ENCODE measurements at regions not wholly inside any gene's neighbourhood (a gene's known extent, or its start where the extent isn't known, plus 50 kb on each side); places are given as distances from the start of the nearest gene placed in this dataset.

GRCh38 chr10:120993089-120993488 lies 141.9 kb downstream of the WDR11 start:
- Mint-ChIP-seq H3K27me3 (no peaks in the 10 kb centered on the region), H3K4me1 (peaks cover 3% of the 10 kb centered on the region), H3K36me3 (ENCODE audit: low read depth) (no peaks in the 10 kb centered on the region), H3K4me3 (no peak overlapping the region), H3K27ac (no peak overlapping the region)
- H3K9me3 ChIP-seq (ENCODE audit: control insufficient read depth, low read length, poor library complexity, severe bottlenecking): no peaks in the 10 kb centered on the region
- no peak for DNase-seq
- ATAC-seq: no peak

- Mint-ChIP-seq H3K27ac (no peak overlapping the region), H3K27me3 (peaks cover 8% of the 10 kb centered on the region), H3K4me3 (no peak overlapping the region), H3K36me3 (ENCODE audit: low read depth) (no peaks in the 10 kb centered on the region), H3K4me1 (peaks cover 3% of the 10 kb centered on the region)
- no peak for DNase-seq
- no peak for ATAC-seq
- no peaks in the 10 kb centered on the region for H3K9me3 ChIP-seq (ENCODE audit: control insufficient read depth, low read length, poor library complexity, severe bottlenecking)
Measured at GRCh38 chr10:120995768-120996167, 144.6 kb downstream of the WDR11 start.

GRCh38 chr10:120996456-120997034 lies 145.4 kb downstream of the WDR11 start:
- no peak overlapping the region for H3K27ac Mint-ChIP-seq
- H3K9me3 ChIP-seq (ENCODE audit: control insufficient read depth, low read length, poor library complexity, severe bottlenecking): no peaks in the 10 kb centered on the region
- H3K4me3 Mint-ChIP-seq: no peak overlapping the region
- ATAC-seq (no peak), DNase-seq (no peak)
- no peaks in the 10 kb centered on the region for H3K36me3 Mint-ChIP-seq (ENCODE audit: low read depth)
- H3K27me3 Mint-ChIP-seq: peaks cover 8% of the 10 kb centered on the region
- peaks cover 3% of the 10 kb centered on the region for H3K4me1 Mint-ChIP-seq

GRCh38 chr10:120997313-120997712 lies 146.2 kb downstream of the WDR11 start:
- no peak overlapping the region for H3K4me3 Mint-ChIP-seq
- H3K27me3 Mint-ChIP-seq: peaks cover 8% of the 10 kb centered on the region
- H3K9me3 ChIP-seq (ENCODE audit: control insufficient read depth, low read length, poor library complexity, severe bottlenecking): no peaks in the 10 kb centered on the region
- H3K4me1 Mint-ChIP-seq: peaks cover 3% of the 10 kb centered on the region
- ATAC-seq (no peak), DNase-seq (no peak)
- H3K27ac Mint-ChIP-seq: no peak overlapping the region
- H3K36me3 Mint-ChIP-seq (ENCODE audit: low read depth): no peaks in the 10 kb centered on the region

GRCh38 chr10:120997756-120998155 lies 146.6 kb downstream of the WDR11 start:
- ATAC-seq (no peak), DNase-seq (no peak)
- no peaks in the 10 kb centered on the region for H3K36me3 Mint-ChIP-seq (ENCODE audit: low read depth)
- peaks cover 3% of the 10 kb centered on the region for H3K4me1 Mint-ChIP-seq
- no peak overlapping the region for H3K27ac Mint-ChIP-seq
- no peaks in the 10 kb centered on the region for H3K9me3 ChIP-seq (ENCODE audit: control insufficient read depth, low read length, poor library complexity, severe bottlenecking)
- H3K27me3 Mint-ChIP-seq: peaks cover 8% of the 10 kb centered on the region
- H3K4me3 Mint-ChIP-seq: no peak overlapping the region

GRCh38 chr10:120998251-120998650 lies 147.1 kb downstream of the WDR11 start:
- ATAC-seq (no peak), DNase-seq (no peak)
- Mint-ChIP-seq H3K4me3 (no peak overlapping the region), H3K4me1 (peaks cover 3% of the 10 kb centered on the region), H3K27me3 (peaks cover 8% of the 10 kb centered on the region), H3K36me3 (ENCODE audit: low read depth) (no peaks in the 10 kb centered on the region), H3K27ac (no peak overlapping the region)
- H3K9me3 ChIP-seq (ENCODE audit: control insufficient read depth, low read length, poor library complexity, severe bottlenecking): no peaks in the 10 kb centered on the region

- no peaks in the 10 kb centered on the region for H3K36me3 Mint-ChIP-seq (ENCODE audit: low read depth)
- H3K27ac Mint-ChIP-seq: no peak overlapping the region
- H3K9me3 ChIP-seq (ENCODE audit: control insufficient read depth, low read length, poor library complexity, severe bottlenecking): no peaks in the 10 kb centered on the region
- ATAC-seq: no peak
- no peak for DNase-seq
- H3K27me3 Mint-ChIP-seq: peaks cover 8% of the 10 kb centered on the region
- peaks cover 3% of the 10 kb centered on the region for H3K4me1 Mint-ChIP-seq
- H3K4me3 Mint-ChIP-seq: no peak overlapping the region
Measured at GRCh38 chr10:120998782-120999285, 147.7 kb downstream of the WDR11 start.

GRCh38 chr10:120999868-121000267 lies 148.7 kb downstream of the WDR11 start:
- ATAC-seq: no peak
- peaks cover 8% of the 10 kb centered on the region for H3K27me3 Mint-ChIP-seq
- no peak overlapping the region for H3K27ac Mint-ChIP-seq
- no peak overlapping the region for H3K4me3 Mint-ChIP-seq
- H3K4me1 Mint-ChIP-seq: peaks cover 3% of the 10 kb centered on the region
- H3K9me3 ChIP-seq (ENCODE audit: control insufficient read depth, low read length, poor library complexity, severe bottlenecking): no peaks in the 10 kb centered on the region
- no peak for DNase-seq
- H3K36me3 Mint-ChIP-seq (ENCODE audit: low read depth): no peaks in the 10 kb centered on the region

GRCh38 chr10:121002586-121003205 lies 151.5 kb downstream of the WDR11 start:
- H3K4me1 Mint-ChIP-seq: no peaks in the 10 kb centered on the region
- H3K4me3 Mint-ChIP-seq: no peak overlapping the region
- DNase-seq (no peak), ATAC-seq (no peak)
- peaks cover 2% of the 10 kb centered on the region for H3K9me3 ChIP-seq (ENCODE audit: control insufficient read depth, low read length, poor library complexity, severe bottlenecking)
- peaks cover 8% of the 10 kb centered on the region for H3K27me3 Mint-ChIP-seq
- no peak overlapping the region for H3K27ac Mint-ChIP-seq
- no peaks in the 10 kb centered on the region for H3K36me3 Mint-ChIP-seq (ENCODE audit: low read depth)

GRCh38 chr10:121005948-121006587 lies 154.9 kb downstream of the WDR11 start:
- ATAC-seq: no peak
- H3K36me3 Mint-ChIP-seq (ENCODE audit: low read depth): no peaks in the 10 kb centered on the region

GRCh38 chr10:121007264-121007663 lies 156.1 kb downstream of the WDR11 start:
- ATAC-seq (no peak), DNase-seq (no peak)
- peaks cover 2% of the 10 kb centered on the region for H3K9me3 ChIP-seq (ENCODE audit: control insufficient read depth, low read length, poor library complexity, severe bottlenecking)
- Mint-ChIP-seq H3K27me3 (no peaks in the 10 kb centered on the region), H3K27ac (no peak overlapping the region), H3K4me3 (no peak overlapping the region), H3K36me3 (ENCODE audit: low read depth) (no peaks in the 10 kb centered on the region), H3K4me1 (no peaks in the 10 kb centered on the region)

More at GRCh38 chr10:121005948-121006587, 154.9 kb downstream of the WDR11 start:
- Mint-ChIP-seq H3K27me3 (no peaks in the 10 kb centered on the region), H3K4me1 (no peaks in the 10 kb centered on the region), H3K4me3 (no peak overlapping the region), H3K27ac (no peak overlapping the region)
- peaks cover 2% of the 10 kb centered on the region for H3K9me3 ChIP-seq (ENCODE audit: control insufficient read depth, low read length, poor library complexity, severe bottlenecking)
- no peak for DNase-seq

- ATAC-seq: no peak
- no peak for DNase-seq
- Mint-ChIP-seq H3K27ac (no peak overlapping the region), H3K4me3 (no peak overlapping the region), H3K36me3 (ENCODE audit: low read depth) (no peaks in the 10 kb centered on the region), H3K4me1 (no peaks in the 10 kb centered on the region), H3K27me3 (no peaks in the 10 kb centered on the region)
- H3K9me3 ChIP-seq (ENCODE audit: control insufficient read depth, low read length, poor library complexity, severe bottlenecking): no peaks in the 10 kb centered on the region
Measured at GRCh38 chr10:121015916-121016315, 164.8 kb downstream of the WDR11 start.

GRCh38 chr10:121024905-121025584 lies 173.9 kb downstream of the WDR11 start:
- H3K9me3 ChIP-seq (ENCODE audit: control insufficient read depth, low read length, poor library complexity, severe bottlenecking): no peaks in the 10 kb centered on the region
- Mint-ChIP-seq H3K4me3 (no peak overlapping the region), H3K27ac (no peak overlapping the region), H3K4me1 (no peaks in the 10 kb centered on the region), H3K27me3 (peaks cover 16% of the 10 kb centered on the region), H3K36me3 (ENCODE audit: low read depth) (peaks cover 2% of the 10 kb centered on the region)
- no peak for DNase-seq
- ATAC-seq: no peak

All from T-helper 17 cell (primary cell).